ENCODE measurements at regions not wholly inside any gene's neighbourhood (a gene's known extent, or its start where the extent isn't known, plus 50 kb on each side); places are given as distances from the start of the nearest gene placed in this dataset.

DNA sequence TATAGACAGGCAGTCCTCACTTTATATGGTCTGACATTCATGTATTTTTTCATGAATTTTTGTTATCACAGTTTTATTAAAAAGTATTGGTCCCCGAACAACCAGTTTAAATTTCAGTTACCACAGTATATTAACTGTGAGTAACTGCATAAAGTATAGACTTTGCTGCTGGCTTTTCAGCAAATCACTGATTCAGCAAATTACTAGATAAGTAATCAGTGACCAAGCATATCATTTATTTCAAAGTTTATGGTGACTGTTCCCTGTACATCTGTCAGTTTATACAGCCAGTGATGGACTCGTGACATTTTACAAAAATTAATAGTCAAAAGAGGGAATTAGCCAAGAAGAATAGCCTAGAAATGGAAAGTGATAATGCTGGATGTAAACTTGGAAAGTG lies 266.7 kb upstream of the CHRM2 start:
- Histone ChIP-seq H3K79me1 (ENCODE audit: low read depth in 1 of 2, low read length in 2 of 2) (no peaks in the 10 kb centered on the region), H3K18ac (ENCODE audit: low read depth, low read length) (no peak overlapping the region), H2BK15ac (ENCODE audit: low read depth, low read length) (no peak overlapping the region), H3K4me2 (ENCODE audit: low read depth, low read length) (no peak overlapping the region), H4K5ac (ENCODE audit: low read depth, low read length) (no peak overlapping the region), H3K4ac (ENCODE audit: low read depth, low read length) (no peak overlapping the region), H2AFZ (replicated peaks; ENCODE audit: low read length, poor library complexity) (no peak overlapping the region), H3K9me1 (ENCODE audit: insufficient read depth, low read length) (no peaks in the 10 kb centered on the region), H2AK9ac (replicated peaks; ENCODE audit: low read depth, low read length, poor library complexity) (no peak overlapping the region), H4K20me1 (ENCODE audit: insufficient read depth, low read length) (no peaks in the 10 kb centered on the region), H3K56ac (ENCODE audit: extremely low read depth, insufficient read depth, low read length) (no peak overlapping the region), H2BK5ac (ENCODE audit: low read depth, low read length, poor library complexity, severe bottlenecking) (no peak overlapping the region), H3K4me1 (ENCODE audit: control insufficient read depth, insufficient read depth, low read length) (no peaks in the 10 kb centered on the region), H3K9me3 (ENCODE audit: control insufficient read depth, insufficient read depth, low read length) (no peaks in the 10 kb centered on the region), H2AK5ac (ENCODE audit: low read depth, low read length) (no peak overlapping the region), H3K27me3 (ENCODE audit: control insufficient read depth, insufficient read depth, low read length) (no peaks in the 10 kb centered on the region), H3K27ac (ENCODE audit: insufficient read depth, low read length) (no peak overlapping the region), H2BK120ac (ENCODE audit: low read depth, low read length) (no peak overlapping the region), H2BK20ac (ENCODE audit: low read depth, low read length) (no peak overlapping the region), H3K23ac (ENCODE audit: low read depth, low read length) (no peak overlapping the region), H3K36me3 (ENCODE audit: control insufficient read depth, insufficient read depth, low read length) (no peaks in the 10 kb centered on the region), H3K9ac (ENCODE audit: low read depth, low read length) (no peak overlapping the region), H3K4me3 (ENCODE audit: insufficient read depth, low read depth, low read length) (no peak overlapping the region), H4K8ac (ENCODE audit: low read depth in 2 of 2, low read length in 2 of 2) (no peak overlapping the region), H4K91ac (ENCODE audit: insufficient read depth, low read depth, low read length) (no peak overlapping the region), H3K14ac (replicated peaks; ENCODE audit: low read depth, low read length) (no peak overlapping the region)
- CTCF ChIA-PET = no interaction called here
- DNase-seq (no peak), ATAC-seq (ENCODE audit: low read depth) (no peak)
- no peak for TF ChIP-seq POLR2A (IDR thresholded peaks at IDR 0.05; ENCODE audit: low read depth, low read length)
- TF ChIP-seq CEBPB (IDR thresholded peaks at IDR 0.05; ENCODE audit: low read depth, low read length) = no peak
- TF ChIP-seq, protein P1, sequence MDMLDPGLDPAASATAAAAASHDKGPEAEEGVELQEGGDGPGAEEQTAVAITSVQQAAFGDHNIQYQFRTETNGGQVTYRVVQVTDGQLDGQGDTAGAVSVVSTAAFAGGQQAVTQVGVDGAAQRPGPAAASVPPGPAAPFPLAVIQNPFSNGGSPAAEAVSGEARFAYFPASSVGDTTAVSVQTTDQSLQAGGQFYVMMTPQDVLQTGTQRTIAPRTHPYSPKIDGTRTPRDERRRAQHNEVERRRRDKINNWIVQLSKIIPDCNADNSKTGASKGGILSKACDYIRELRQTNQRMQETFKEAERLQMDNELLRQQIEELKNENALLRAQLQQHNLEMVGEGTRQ (IDR thresholded peaks at IDR 0.05; ENCODE audit: low read depth, low read length) = no peak
- TF ChIP-seq CHD1 (IDR thresholded peaks at IDR 0.05; ENCODE audit: low read depth, low read length) = no peak
- peak; percentile 86 for TF ChIP-seq MAFK (IDR thresholded peaks at IDR 0.05; ENCODE audit: low read depth, low read length)
- TF ChIP-seq RFX5 (IDR thresholded peaks at IDR 0.05; ENCODE audit: low read depth, low read length) = no peak
- intact Hi-C loops (cut with micrococcal nuclease) = no loop called here
- dilution Hi-C loops (cut with HindIII; ENCODE audit: low sequenced_read_pairs, unreplicated experiment) = no loop called here
- in situ Hi-C loops (cut with MboI; ENCODE audit: low sequenced_read_pairs) = no loop called here
- WGBS, 2 experiments (ENCODE audit: extremely low coverage in 2 of 2, insufficient read length in 1 of 2) = no CpG with 5 or more reads among the region's 2 CpGs
- BruUV-seq (replicated peaks) = no TSS peak
- POLR2A ChIA-PET (ENCODE audit: unreplicated experiment) = no interaction called here
